Kidney epithelial cell (primary cell): ENCODE measurements at regions not wholly inside any gene's neighbourhood (a gene's known extent, or its start where the extent isn't known, plus 50 kb on each side); places are given as distances from the start of the nearest gene placed in this dataset.

Source experiments
- DNase-seq: peaks from one replicate; pipeline ENCODE4 v3.0.0-alpha.2; 2010; ENCODE audit warnings: low read depth
- H3K27me3 ChIP-seq: 2 replicates; pipeline ENCODE4 v1.6.0; 2011; ENCODE audit warnings: low read length; ENCODE audit not compliant: control insufficient read depth, insufficient read depth
- H3K36me3 ChIP-seq: 2 replicates; pipeline ENCODE4 v1.5.1; 2011; ENCODE audit warnings: low read length; ENCODE audit not compliant: control insufficient read depth, insufficient read depth
- H3K4me3 ChIP-seq: 2 replicates; pipeline ENCODE4 v1.5.1; 2011; ENCODE audit warnings: low read depth, mild to moderate bottlenecking, control low read depth, low read length
- TF ChIP-seq, protein P1 (sequence below): IDR thresholded peaks from 2 replicates; pipeline ENCODE4 v1.5.1; 2011; ENCODE audit warnings: mild to moderate bottlenecking, moderate library complexity, low read length, control low read depth, inconsistent platforms; ENCODE audit not compliant: insufficient read depth, poor library complexity, severe bottlenecking

DNA sequence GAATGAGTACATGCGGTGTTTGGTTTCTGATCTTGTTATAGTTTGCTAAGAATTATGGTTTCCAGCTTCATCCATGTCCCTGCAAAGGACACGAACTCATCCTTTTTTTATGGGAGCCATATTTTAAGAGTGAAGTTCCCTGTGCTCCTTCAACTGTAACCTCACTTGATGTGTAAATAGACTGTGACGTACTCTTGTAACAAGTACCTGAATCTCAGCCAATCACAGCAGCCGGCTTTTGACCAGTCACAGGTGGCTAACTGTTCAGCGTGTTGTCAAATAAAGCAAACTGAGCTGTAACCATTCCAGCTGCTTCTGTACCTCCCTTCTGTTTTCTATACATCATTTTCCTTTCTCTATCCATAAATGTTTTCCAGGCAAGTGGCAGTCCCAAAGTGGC, 774.3 kb upstream of the HS6ST1 start:
- TF ChIP-seq, protein P1, sequence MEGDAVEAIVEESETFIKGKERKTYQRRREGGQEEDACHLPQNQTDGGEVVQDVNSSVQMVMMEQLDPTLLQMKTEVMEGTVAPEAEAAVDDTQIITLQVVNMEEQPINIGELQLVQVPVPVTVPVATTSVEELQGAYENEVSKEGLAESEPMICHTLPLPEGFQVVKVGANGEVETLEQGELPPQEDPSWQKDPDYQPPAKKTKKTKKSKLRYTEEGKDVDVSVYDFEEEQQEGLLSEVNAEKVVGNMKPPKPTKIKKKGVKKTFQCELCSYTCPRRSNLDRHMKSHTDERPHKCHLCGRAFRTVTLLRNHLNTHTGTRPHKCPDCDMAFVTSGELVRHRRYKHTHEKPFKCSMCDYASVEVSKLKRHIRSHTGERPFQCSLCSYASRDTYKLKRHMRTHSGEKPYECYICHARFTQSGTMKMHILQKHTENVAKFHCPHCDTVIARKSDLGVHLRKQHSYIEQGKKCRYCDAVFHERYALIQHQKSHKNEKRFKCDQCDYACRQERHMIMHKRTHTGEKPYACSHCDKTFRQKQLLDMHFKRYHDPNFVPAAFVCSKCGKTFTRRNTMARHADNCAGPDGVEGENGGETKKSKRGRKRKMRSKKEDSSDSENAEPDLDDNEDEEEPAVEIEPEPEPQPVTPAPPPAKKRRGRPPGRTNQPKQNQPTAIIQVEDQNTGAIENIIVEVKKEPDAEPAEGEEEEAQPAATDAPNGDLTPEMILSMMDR, result no peak
- Histone ChIP-seq H3K36me3 (no peaks in the 10 kb centered on the region), H3K4me3 (no peak overlapping the region), H3K27me3 (no peaks in the 10 kb centered on the region)
- DNase-seq, result no peak

- TF ChIP-seq, protein P1, result no peak
- H3K27me3 ChIP-seq, result no peaks in the 10 kb centered on the region
- H3K4me3 ChIP-seq, result no peak overlapping the region
- no peak for DNase-seq
- H3K36me3 ChIP-seq, result no peaks in the 10 kb centered on the region
Measured at GRCh38 chr2:129101186-129101585, 782.5 kb upstream of the HS6ST1 start.

- Histone ChIP-seq H3K27me3 (no peaks in the 10 kb centered on the region), H3K36me3 (no peaks in the 10 kb centered on the region), H3K4me3 (no peak overlapping the region)
- no peak for DNase-seq
- TF ChIP-seq, protein P1, result no peak
Measured at GRCh38 chr2:129103936-129104878, 785.5 kb upstream of the HS6ST1 start.

DNA sequence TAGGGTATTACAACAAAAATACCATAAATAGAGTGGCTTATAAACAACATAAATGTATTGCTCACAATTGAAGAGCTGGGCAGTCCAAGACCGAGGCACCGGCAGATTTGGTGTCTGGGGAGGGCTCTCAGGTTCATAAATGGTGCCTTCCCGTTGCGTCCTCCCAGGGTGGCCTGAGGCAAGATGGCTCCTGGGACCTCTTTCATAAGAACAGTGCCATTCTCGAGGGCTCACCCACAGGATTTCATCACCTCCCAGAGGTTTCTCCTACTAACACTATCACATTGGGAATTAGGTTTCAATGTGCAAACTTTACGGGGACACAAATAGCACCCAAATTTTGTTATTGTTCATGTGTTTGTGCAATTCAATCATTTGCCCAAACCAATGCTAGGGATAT, 793.5 kb upstream of the HS6ST1 start:
- no peak for DNase-seq
- TF ChIP-seq, protein P1, result no peak

GRCh38 chr2:129113776-129114175, 795.1 kb upstream of the HS6ST1 start:
- TF ChIP-seq, protein P1, result no peak
- no peaks in the 10 kb centered on the region for H3K27me3 ChIP-seq

More for the DNA sequence above, 793.5 kb upstream of the HS6ST1 start:
- Histone ChIP-seq H3K27me3 (no peaks in the 10 kb centered on the region), H3K4me3 (no peak overlapping the region), H3K36me3 (no peaks in the 10 kb centered on the region)

More at GRCh38 chr2:129113776-129114175, 795.1 kb upstream of the HS6ST1 start:
- Histone ChIP-seq H3K36me3 (no peaks in the 10 kb centered on the region), H3K4me3 (no peak overlapping the region)
- DNase-seq, result no peak
